ENCODE measurements at regions not wholly inside any gene's neighbourhood (a gene's known extent, or its start where the extent isn't known, plus 50 kb on each side); places are given as distances from the start of the nearest gene placed in this dataset.

DNA sequence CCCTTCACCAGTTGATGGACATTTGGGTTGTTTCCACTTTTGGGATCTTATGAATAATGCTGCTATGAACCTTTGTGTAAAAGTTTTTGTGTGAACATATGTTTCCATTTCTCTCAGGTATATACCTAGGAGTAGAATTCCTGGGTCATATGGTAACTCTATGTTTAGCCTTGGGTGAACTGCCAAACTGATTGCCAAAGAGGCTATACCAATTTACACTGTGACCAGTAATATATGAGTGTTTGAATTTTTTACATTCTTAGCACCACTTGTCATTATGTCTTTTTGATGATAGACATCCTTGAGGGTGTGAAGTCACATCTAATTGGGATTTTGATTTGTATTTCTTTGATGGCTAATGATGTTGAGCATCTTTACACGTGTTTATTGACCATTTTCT, 290.1 kb downstream of the DUSP10 start:
- TF ChIP-seq, protein P1, sequence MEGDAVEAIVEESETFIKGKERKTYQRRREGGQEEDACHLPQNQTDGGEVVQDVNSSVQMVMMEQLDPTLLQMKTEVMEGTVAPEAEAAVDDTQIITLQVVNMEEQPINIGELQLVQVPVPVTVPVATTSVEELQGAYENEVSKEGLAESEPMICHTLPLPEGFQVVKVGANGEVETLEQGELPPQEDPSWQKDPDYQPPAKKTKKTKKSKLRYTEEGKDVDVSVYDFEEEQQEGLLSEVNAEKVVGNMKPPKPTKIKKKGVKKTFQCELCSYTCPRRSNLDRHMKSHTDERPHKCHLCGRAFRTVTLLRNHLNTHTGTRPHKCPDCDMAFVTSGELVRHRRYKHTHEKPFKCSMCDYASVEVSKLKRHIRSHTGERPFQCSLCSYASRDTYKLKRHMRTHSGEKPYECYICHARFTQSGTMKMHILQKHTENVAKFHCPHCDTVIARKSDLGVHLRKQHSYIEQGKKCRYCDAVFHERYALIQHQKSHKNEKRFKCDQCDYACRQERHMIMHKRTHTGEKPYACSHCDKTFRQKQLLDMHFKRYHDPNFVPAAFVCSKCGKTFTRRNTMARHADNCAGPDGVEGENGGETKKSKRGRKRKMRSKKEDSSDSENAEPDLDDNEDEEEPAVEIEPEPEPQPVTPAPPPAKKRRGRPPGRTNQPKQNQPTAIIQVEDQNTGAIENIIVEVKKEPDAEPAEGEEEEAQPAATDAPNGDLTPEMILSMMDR (IDR thresholded peaks at IDR 0.05): no peak
- TF ChIP-seq POLR2A (IDR thresholded peaks at IDR 0.05): no peak

All from testis (tissue), 2 donors.